Mammary epithelial cell (primary cell): ENCODE measurements at regions not wholly inside any gene's neighbourhood (a gene's known extent, or its start where the extent isn't known, plus 50 kb on each side); places are given as distances from the start of the nearest gene placed in this dataset.

ENCODE experiments used
- EZH2 ChIP-seq: IDR thresholded peaks from 2 replicates; pipeline ENCODE4 v1.6.1; 2012; ENCODE audit warnings: low read length, inconsistent platforms, borderline replicate concordance
- TF ChIP-seq, protein P1 (sequence below), 2 donors: IDR thresholded peaks in 1 of 2; conservative IDR thresholded peaks in 1 of 2; 2 replicates each; pipeline ENCODE4 v1.5.1; 2011 to 2012; ENCODE audit warnings: inconsistent platforms in 2 of 2, low read length in 2 of 2, mild to moderate bottlenecking in 2 of 2, control low read depth in 1 of 2, low read depth in 1 of 2; ENCODE audit not compliant: insufficient read depth in 1 of 2; ENCODE audit errors: extremely low read depth in 1 of 2

DNA sequence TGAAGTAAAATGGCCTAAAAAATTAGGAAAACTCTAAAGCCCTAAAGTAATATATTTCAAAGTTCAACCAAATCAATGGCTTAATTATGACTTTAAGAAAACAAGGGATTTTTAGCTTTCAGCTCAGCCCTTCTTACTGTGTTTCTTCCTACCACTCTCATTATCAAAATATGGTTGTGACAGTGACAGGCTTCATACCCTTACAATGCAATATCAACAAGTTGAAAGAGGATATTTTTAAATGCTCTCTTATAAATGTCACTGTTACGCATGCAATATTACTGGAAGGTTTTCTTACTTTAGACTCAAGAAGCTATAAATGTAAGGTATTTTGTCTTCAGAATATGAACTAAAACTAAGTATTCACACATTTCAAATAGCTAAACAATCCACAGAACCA, 1225.7 kb upstream of the MIR17HG start:
- TF ChIP-seq, protein P1, sequence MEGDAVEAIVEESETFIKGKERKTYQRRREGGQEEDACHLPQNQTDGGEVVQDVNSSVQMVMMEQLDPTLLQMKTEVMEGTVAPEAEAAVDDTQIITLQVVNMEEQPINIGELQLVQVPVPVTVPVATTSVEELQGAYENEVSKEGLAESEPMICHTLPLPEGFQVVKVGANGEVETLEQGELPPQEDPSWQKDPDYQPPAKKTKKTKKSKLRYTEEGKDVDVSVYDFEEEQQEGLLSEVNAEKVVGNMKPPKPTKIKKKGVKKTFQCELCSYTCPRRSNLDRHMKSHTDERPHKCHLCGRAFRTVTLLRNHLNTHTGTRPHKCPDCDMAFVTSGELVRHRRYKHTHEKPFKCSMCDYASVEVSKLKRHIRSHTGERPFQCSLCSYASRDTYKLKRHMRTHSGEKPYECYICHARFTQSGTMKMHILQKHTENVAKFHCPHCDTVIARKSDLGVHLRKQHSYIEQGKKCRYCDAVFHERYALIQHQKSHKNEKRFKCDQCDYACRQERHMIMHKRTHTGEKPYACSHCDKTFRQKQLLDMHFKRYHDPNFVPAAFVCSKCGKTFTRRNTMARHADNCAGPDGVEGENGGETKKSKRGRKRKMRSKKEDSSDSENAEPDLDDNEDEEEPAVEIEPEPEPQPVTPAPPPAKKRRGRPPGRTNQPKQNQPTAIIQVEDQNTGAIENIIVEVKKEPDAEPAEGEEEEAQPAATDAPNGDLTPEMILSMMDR (conservative IDR thresholded peaks at IDR 0.05 in 1 of 2, IDR thresholded peaks at IDR 0.05 in 1 of 2; ENCODE audit: extremely low read depth in 1 of 2, insufficient read depth in 1 of 2, low read depth in 1 of 2, low read length in 2 of 2): no peak
- no peak for TF ChIP-seq EZH2
